Daoy (cell line): ENCODE measurements at regions not wholly inside any gene's neighbourhood (a gene's known extent, or its start where the extent isn't known, plus 50 kb on each side); places are given as distances from the start of the nearest gene placed in this dataset.
A peak's percentile ranks its signal among the peaks of the same experiment; 100 is the strongest.
"Not testable (repeated sequence)": the region's sequence is repeated elsewhere in the genome, so short reads cannot be mapped to it uniquely, and the experiment has no call there.

Experiments used
- DNase-seq: peaks from one replicate; pipeline ENCODE4 v3.0.0-alpha.2; 2015; ENCODE audit warnings: low read depth

DNA sequence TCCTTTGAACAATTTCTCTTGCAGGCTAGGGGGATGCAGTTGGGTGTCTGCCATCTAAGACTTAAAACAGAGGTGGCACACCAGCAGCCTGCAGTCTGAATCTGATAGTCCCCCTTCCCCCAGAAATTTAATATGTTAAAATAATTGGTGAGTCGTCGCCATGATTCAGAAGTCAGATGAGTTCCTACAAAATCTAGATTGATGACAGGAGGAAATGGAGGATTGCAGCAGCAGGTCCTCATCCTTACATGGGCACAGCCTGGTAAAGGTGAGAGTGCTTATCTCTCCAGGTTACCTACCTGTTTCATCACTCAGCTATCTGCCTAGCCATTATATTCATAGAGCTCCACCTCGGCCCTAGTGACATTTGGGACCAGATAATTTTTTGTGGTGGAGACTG, 112.3 kb downstream of the PCSK1 start:
- peak; percentile 17 for DNase-seq

DNA sequence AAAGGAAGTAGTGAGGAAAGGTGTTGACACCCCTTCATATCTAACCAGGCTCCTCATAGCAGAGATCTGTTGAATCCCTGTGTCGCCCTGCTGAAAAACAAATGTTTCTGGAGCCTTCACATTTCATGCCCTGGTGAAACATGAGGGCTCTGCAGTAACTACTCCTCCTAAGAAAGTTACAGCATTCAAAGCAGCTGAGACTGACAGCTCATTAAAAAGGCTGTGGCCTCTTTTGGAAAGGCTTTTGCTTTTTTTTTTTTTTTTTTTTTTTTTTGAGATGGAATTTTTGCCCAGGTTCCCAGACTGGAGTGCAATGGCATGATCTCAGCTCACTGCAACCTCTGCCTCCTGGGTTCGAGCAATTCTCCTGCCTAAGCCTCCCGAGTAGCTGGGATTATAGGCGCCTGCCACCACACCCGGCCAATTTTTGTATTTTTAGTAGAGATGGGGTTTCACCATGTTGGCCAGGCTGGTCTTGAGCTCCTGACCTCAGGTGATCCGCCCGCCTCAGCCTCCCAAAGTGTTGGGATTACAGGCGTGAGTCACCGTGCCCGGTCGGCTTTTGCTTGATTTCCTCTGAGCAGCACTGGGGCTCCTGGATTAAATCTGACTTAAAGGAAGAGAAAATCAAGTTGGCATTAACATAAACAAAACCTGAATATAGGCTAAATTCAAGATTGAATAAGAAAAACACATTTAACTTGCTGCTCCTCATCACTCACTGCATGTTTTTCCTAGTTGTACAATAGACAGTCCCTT, 112.9 kb downstream of the PCSK1 start:
- not testable (repeated sequence) for DNase-seq

DNA sequence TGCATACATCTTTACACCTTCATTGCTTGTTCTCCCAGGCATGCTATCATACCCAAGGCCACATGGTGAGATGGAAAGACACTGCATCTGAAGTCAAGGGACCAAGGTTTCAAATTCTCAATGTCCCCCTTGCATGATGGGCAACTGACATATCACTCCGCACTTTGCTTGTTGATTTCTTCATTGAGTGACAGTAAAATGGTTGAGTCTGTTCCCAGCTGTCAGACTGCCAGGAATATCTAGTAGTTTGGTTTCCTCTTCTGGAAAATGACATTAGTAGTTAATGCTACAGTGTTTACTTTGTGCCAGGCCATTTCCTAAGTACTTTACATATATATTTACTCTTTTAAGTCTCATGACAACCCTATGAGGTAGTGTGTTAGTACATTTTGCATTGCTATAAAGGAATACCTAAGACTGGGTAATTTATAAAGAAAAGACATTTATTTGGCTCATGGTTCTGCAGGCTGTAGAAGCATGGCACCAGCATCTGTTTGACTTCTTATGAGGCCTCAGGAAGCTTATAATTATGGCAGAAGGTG, 114.4 kb downstream of the PCSK1 start:
- no peak for DNase-seq

DNA sequence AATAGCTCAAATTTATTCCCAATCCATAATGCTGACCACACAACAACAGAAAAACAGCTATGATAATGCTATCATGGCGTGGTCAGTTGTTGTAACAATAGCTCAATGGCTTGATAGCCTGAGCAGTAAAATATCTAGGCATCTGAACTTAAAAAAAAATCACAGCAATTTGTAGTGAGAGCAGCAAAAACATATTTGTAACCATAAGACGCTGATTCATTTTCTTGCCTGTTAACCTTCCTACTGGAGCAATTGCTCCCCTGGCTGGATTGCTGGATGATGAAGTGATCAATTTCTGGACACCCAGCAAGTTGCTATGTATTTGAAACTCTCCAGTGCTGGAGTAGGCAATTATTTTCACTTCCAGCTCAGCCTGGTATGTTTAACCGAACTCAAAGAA, 115.1 kb downstream of the PCSK1 start:
- DNase-seq = no peak

DNA sequence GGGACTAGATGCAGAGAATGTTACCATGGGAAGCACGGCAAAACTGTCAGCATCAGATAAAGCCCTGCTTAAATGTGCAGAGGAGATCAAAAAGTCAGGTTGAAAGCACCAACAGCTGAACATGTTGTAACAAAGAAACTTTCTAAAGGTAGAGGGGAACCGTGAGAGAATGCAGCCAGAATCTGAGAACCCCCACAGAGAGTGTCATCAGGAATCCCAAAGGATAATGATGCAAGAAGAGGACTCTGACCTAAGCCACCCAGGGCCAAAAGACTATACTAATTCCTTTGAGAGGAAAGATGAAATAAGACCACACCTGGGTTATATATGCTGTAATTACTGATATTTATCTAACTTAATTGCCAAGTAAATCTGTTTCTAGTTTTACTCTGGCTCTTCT, 116.6 kb downstream of the PCSK1 start:
- DNase-seq = no peak

DNA sequence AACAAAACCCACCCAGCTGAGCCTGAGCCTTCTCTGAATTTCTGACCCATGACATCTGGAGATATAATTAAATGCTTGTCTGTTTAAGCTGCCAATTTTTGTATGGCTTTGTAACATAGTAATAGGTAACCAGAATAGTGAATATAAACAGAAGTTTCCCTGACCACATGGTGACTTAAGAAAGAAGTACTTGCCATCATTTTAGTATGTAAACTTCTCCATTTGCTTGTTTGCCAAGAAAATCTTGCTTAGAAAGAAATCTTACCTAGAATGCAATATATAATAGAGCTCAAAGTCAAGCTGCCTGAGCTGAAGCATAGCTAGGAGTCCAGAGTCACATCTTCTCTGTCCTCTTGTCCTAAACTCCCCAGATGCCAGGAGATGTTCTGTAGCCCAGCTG, 117.0 kb downstream of the PCSK1 start:
- DNase-seq = no peak

DNA sequence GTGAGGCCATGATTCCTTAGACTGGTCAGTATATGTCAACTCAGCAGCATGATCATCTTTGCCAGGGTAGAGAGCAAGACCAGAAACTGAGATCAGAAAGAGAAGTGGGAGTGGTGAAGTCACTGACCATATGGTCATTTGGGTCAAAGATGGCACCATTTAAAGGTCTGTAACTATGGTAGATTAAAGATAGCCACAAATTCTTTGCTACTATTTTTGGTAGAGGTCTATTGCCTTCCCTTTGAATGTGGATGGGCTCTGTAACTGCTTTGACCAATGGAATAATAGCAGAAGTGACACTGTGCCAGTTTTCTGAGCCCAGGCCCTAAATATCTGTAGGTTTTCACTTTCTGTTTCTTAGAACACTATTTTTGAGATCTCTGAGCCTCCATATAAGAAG, 117.6 kb downstream of the PCSK1 start:
- DNase-seq = no peak

DNA sequence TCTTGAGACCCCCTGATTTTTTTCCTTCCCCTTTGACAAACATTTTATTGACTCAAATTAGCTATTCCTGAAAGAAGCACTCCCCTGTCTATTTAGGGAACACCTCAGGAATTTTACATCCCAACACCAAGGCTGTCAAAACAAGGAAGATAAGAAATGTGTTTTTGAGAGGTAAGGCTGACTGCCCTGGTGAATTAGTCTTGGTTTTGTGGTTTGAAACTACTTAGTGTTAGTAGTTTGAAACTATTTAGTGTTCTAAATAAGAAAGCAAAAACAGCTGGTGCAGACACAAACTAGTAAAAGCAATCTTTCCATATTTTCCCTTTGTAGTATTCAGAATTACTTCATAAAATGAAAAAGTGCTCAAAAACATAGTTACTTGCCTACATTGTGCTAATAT, 120.7 kb downstream of the PCSK1 start:
- no peak for DNase-seq

DNA sequence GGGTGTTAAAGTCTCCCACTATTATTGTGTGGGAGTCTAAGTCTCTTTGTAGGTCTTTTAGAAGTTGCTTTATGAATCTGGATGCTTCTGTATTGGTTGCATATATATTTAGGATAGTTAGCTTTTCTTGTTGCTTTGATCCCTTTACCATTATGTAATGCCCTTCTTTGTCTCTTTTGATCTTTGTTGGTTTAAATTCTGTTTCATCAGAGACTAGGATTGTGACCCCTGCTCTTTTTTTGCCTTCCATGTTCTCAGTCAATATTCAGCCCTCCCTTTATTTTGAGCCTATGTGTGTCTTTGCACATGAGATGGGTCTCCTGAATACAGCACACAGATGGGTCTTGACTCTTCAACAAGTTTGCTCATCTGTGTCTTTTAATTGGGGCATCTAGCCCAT, 126.0 kb downstream of the PCSK1 start:
- not testable (repeated sequence) for DNase-seq

DNA sequence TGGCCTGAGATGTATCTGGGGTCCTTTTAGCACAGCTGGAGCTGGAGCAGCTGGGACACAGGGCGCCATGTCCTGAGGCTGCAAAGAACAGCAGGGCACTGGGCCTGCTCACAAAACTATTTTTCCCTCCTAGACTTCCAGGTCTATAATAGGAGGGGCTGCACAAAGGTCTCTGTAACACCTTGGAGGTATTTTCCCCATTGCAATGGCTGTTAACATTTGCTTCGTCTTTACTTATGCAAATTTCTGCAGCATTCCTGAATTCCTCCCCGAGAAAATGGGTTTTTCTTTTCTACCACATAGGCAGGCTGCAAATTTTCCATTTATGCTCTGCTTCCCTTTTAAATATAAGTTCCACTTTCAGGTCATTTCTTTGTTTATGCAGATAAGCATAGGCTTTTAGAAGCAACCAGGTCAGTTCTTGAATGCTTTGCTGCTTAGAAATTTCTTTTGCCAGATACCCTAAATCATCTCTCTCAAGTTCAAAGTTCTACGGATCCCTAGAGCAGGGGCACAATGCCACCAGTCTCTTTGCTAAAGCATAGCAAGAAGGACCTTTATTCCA, 130.8 kb downstream of the PCSK1 start:
- DNase-seq = no peak

DNA sequence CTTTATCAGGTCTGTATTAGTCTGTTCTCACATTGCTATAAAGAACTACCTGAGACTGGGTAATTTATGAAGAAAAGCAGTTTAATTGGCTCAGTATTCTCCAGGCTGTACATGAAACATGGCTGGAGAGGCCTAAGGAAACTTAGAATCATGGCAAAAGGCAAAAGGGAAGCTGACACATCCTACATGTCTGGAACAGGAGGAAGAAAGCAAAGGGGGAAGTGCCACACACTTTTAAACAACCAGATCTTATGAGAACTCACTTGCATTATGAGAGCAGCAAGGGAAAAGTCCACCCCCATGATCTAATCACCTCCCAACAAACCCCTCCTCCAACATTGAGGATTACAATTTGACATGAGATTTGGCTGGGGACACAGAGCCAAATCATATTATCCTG, 132.1 kb downstream of the PCSK1 start:
- no peak for DNase-seq

DNA sequence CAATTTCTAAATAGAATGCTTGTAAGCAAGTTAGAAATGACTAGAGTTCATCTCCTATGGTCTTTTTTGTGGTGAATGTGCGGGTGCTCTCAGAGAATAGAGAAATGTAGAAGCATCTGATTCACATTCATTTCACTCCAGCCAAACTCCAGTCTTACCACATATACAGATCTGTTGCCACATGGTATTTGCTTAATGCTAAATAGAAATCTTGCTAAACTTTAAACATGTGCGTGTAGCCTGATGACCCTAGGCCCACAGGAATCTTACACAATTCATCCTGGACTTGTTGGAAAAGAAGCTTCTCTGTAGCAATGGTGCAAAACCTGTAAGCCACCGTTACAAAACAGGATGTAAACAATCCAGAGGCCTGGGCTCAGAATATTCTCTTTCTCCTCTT, 135.2 kb downstream of the PCSK1 start:
- no peak for DNase-seq

DNA sequence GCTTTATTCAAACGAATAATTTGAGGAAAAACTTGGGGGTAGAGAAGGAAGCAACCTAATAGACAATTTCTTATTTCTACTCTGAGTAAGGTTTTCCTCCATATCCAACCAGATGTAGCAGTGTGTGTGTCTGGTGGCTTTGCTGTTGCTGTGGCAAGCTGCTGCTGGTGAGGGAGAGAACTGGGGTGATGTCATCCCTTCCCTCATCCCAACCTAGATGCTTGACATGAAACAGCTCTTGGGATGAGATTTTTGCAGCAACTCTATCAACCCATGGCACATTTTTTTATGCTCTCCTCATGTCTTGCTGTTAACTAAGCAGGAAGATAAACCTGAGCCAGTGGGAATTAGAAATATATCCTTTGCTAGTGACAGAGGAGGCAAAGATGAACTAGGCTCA, 135.8 kb downstream of the PCSK1 start:
- peak; percentile 9 for DNase-seq

DNA sequence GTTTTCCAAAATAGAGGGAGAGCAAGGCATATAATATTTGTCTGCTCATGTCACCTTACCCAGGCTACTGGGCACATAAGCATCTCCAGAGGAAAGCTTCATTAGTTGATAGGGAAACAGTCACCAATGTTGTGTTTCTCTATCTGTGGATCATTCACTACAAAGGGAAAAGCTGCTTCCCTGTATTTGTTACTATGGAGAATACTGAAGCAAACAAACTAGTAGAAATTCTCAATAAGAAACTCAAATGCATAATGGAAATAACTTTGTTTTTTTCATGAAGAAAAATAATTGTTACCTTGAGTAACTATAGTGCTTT, 138.2 kb downstream of the PCSK1 start:
- no peak for DNase-seq

DNA sequence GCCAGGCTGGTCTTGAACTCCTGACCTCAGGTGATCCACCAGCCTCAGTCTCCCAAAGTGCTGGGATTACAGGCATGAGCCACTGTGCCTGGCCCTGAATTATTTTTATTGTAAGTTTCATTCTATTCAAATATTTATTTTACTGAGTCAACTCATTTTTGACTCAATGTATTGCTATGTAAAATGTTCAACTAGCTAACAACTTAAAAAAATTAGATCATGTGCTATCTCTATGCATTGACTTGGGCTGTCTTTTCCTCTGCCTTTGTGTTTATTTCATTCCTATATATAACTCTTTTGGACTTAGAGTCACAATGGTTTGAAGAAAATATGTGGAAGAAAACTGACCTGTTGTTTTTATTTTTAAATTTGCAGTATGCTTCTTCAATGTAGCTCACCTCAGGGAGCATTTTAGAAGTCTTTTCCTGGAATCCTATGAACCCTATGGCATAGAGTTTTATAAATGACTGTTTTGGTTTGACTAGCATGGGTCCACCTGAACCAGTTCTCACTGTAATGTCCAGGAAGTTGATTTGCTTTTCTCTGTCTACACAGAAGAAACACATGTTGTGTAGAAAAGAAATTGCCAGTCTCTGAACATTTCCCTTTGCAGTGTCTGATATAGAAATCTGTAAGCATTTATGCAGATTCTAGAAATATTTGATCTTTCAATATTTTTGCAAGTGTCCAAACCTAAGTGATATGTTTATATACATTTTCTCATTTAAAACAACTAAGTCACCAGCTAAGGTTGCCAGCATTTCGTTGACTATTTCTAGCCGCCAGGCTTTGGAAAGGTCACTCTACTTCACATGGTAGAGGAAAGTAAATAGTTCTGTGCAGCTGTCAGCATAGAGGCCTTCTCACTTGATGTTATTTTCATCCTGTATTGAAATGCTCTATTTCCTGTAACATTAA, 138.8 kb downstream of the PCSK1 start:
- no peak for DNase-seq

DNA sequence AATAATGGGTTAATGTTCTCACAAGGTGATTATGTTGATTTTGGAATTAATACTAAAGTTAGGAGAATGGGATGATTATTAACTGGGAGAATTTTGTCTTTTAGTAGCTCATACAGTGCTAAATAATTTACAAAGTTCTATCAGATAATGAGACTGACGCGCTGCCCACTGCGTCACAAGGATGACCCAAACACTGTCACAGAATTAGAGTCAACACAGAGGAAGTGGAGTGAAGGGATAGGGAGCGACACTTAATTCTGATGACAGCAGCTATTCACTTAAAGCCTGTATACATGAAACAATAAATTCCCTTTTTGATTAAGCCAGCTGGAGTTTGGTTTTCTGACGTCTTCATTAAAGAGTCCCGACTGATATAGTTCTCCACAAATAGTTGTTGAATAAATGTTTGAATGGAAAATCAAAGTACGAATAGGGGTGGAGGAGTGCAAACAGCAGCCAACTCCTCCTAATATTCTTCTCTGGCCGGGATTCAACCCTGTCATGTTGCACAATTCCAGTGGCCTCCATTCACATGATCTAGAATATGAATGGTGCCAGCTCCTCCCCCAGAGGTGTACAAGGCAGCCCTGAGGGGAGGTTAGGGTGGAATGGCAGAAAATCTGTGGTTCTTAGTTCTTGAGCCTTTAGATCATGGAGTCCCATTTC, 140.3 kb downstream of the PCSK1 start:
- no peak for DNase-seq

DNA sequence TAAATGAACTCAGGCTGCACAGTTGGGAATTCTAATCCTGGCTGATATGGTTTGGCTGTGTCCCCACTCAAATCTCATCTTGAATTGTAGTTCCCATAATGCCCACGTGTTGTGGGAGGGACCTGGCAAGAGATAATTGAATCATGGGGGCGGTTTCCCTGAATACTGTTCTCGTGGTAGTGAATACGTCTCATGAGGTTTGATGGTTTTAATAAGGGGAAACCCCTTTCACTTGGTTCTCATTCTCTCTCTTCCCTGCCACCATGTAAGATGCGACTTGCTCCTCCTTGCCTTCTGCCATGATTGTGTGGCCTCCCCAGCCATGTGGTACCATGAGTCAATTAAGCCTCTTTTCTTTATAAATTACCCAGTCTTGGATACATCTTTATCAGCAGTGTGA, 143.8 kb downstream of the PCSK1 start:
- not testable (repeated sequence) for DNase-seq

DNA sequence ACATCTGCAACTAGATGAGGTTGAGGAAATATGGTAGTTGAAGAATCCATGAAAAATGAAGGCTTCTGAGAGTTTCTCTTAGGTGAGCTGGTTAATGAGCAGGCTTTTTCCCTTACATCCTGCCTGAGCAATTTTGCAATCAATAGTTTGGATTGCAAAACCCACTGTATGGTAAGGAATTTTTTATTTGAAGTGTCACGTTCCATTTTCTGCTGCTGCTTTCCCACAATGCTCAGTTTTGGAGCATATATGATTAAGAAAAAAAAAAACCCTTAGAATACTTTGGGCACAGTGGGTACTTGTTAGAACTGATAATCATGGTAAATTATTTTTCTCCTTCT, 144.2 kb downstream of the PCSK1 start:
- DNase-seq = no peak

DNA sequence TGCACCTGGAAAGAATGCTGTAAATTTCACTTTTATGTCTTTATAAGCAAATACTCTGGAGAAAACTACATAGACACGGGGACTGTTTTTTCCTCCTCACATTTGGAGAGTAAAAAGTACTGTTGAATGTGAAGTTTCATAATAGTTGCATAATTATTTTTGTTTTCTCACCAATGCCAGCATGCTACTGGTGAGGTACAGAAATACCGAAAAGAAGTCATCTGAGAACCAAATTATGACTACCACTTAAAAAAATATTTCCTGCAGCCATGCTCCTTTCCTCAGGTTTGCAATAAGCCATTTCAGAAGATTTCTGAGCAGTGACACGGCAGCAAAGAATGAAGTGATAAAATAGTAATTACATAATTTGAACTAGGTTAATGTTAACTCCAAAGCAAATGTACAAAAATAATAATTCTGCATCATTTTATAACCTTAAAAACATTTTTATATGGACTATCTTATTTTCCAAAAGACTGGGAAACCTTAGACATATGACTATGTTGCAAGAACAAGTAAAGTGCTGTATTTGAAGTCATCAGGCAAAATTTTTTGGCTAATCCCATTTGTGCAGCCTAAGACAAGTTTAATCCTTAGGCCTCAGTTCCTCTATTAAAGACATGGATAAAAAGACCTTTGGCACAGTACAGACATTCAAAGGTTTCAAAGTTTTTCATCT, 144.7 kb downstream of the PCSK1 start:
- no peak for DNase-seq

DNA sequence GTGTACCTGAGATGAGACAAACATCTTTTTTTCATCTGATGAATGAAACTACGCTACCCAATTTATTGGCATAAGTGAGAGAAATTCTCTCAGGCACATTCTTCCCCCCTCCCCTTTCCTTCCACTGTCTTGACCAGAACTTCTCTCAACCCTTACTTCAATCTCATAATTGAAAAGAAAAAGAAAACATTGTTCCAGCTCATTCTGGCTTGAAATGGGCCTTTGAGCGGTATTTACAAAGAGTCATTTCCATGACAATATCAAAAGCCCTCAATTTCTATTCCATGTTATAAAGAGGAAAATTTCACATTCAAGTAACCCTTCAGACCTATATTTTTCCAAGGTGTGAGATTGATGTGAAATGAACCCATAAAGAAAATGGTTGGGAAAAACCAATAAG, 145.9 kb downstream of the PCSK1 start:
- DNase-seq = no peak

DNA sequence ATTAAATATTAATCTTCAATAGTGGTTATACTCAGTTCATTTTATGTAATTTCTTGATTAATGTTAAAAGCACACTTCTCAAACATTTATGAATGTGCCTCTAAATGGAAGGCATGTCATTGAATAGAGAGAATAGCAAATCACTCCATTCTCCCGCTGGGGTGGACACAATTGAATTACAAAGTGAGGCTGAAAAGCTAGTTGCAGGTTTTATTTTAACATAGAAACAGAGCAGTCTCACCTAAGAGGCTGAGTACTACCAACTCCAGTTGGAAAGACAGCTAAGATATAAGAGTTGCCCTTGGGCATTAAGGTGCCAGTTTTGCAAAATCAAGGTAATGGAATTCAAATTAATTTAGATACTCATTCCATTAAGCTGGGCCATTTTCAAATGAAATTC, 147.2 kb downstream of the PCSK1 start:
- no peak for DNase-seq
